ENCODE measurements at regions not wholly inside any gene's neighbourhood (a gene's known extent, or its start where the extent isn't known, plus 50 kb on each side); places are given as distances from the start of the nearest gene placed in this dataset.

DNA sequence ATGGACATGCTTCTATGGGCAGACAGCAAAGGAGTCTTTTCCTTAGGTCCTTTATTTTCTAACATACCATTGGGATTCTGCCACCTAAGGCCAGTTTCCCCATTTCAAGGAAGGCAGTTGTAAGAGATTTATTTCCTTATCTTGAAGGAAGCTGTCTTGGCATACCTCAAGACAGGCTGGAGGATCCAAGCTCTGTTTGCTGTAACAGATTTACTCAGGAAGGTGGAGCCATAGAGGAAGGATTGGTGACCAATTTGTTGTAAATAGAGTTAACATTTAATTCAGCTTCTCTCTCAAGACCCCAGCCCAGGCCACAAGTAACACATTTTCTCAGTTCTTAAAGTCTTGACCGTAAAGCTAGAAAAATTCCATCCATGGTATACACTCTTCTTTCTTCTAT, 131.6 kb upstream of the TENM3 start:
- TF ChIP-seq HDAC6 (IDR thresholded peaks at IDR 0.05; ENCODE audit: unreplicated experiment) = no peak
- no peak for TF ChIP-seq POLR2A (IDR thresholded peaks at IDR 0.05; ENCODE audit: low read depth, low read length)
- no peak for TF ChIP-seq CHD4 (IDR thresholded peaks at IDR 0.05)

Data from GM12878 (cell line).